ENCODE measurements at regions not wholly inside any gene's neighbourhood (a gene's known extent, or its start where the extent isn't known, plus 50 kb on each side); places are given as distances from the start of the nearest gene placed in this dataset.

- H3K9me2 ChIP-seq (replicated peaks; ENCODE audit: control insufficient read depth, low read length) = no peaks in the 10 kb centered on the region
- H3K9me3 ChIP-seq (ENCODE audit: control insufficient read depth, insufficient read depth, low read length) = no peaks in the 10 kb centered on the region
- no peaks in the 10 kb centered on the region for H3K4me1 ChIP-seq (ENCODE audit: control insufficient read depth, low read length)
- H3K36me3 ChIP-seq (ENCODE audit: control insufficient read depth, low read length) = no peaks in the 10 kb centered on the region
- no peak overlapping the region for H3K27ac ChIP-seq (ENCODE audit: low read depth, low read length)
- H4K20me1 ChIP-seq (ENCODE audit: control insufficient read depth, insufficient read depth, low read depth, low read length) = no peaks in the 10 kb centered on the region
- no peak overlapping the region for H3K4me3 ChIP-seq (ENCODE audit: low read length)
- TF ChIP-seq EZH2phosphoT487 (IDR thresholded peaks at IDR 0.05; ENCODE audit: borderline replicate concordance, low read length) (no peak), CTCF (IDR thresholded peaks at IDR 0.05; ENCODE audit: low read depth, low read length, poor library complexity, severe bottlenecking) (no peak)
- no peaks in the 10 kb centered on the region for H3F3A ChIP-seq (ENCODE audit: control insufficient read depth, insufficient read depth)
- no peak overlapping the region for H3K4me2 ChIP-seq (ENCODE audit: low read length)
- no peaks in the 10 kb centered on the region for H3K79me2 ChIP-seq (ENCODE audit: control insufficient read depth, low read length)
- H3K27me3 ChIP-seq (ENCODE audit: control insufficient read depth, low read length) = no peaks in the 10 kb centered on the region
Observed at GRCh38 chr2:80894486-80894885, 589.9 kb upstream of the LRRTM1 start.

- Histone ChIP-seq H3K79me2 (ENCODE audit: control insufficient read depth, low read length) (no peaks in the 10 kb centered on the region), H3K36me3 (ENCODE audit: control insufficient read depth, low read length) (no peaks in the 10 kb centered on the region), H3K9me2 (replicated peaks; ENCODE audit: control insufficient read depth, low read length) (no peaks in the 10 kb centered on the region), H3F3A (ENCODE audit: control insufficient read depth, insufficient read depth) (no peaks in the 10 kb centered on the region), H3K9me3 (ENCODE audit: control insufficient read depth, insufficient read depth, low read length) (no peaks in the 10 kb centered on the region), H3K4me3 (ENCODE audit: low read length) (no peak overlapping the region), H4K20me1 (ENCODE audit: control insufficient read depth, insufficient read depth, low read depth, low read length) (no peaks in the 10 kb centered on the region), H3K4me2 (ENCODE audit: low read length) (no peak overlapping the region), H3K4me1 (ENCODE audit: control insufficient read depth, low read length) (no peaks in the 10 kb centered on the region), H3K27me3 (ENCODE audit: control insufficient read depth, low read length) (no peaks in the 10 kb centered on the region), H3K27ac (ENCODE audit: low read depth, low read length) (no peak overlapping the region)
- TF ChIP-seq EZH2phosphoT487 (IDR thresholded peaks at IDR 0.05; ENCODE audit: borderline replicate concordance, low read length) (no peak), CTCF (IDR thresholded peaks at IDR 0.05; ENCODE audit: low read depth, low read length, poor library complexity, severe bottlenecking) (no peak)
Observed at GRCh38 chr2:80893711-80894110, 589.2 kb upstream of the LRRTM1 start.

GRCh38 chr2:80889009-80889408 lies 584.5 kb upstream of the LRRTM1 start:
- no peak for TF ChIP-seq EZH2phosphoT487 (IDR thresholded peaks at IDR 0.05; ENCODE audit: borderline replicate concordance, low read length)
- no peak for TF ChIP-seq CTCF (IDR thresholded peaks at IDR 0.05; ENCODE audit: low read depth, low read length, poor library complexity, severe bottlenecking)
- no peaks in the 10 kb centered on the region for H3K4me1 ChIP-seq (ENCODE audit: control insufficient read depth, low read length)
- H3K27me3 ChIP-seq (ENCODE audit: control insufficient read depth, low read length) = no peaks in the 10 kb centered on the region

More at GRCh38 chr2:80889009-80889408, 584.5 kb upstream of the LRRTM1 start:
- H3K79me2 ChIP-seq (ENCODE audit: control insufficient read depth, low read length) = no peaks in the 10 kb centered on the region
- no peak overlapping the region for H3K4me2 ChIP-seq (ENCODE audit: low read length)
- H3F3A ChIP-seq (ENCODE audit: control insufficient read depth, insufficient read depth) = no peaks in the 10 kb centered on the region
- H3K27ac ChIP-seq (ENCODE audit: low read depth, low read length) = no peak overlapping the region
- no peaks in the 10 kb centered on the region for H4K20me1 ChIP-seq (ENCODE audit: control insufficient read depth, insufficient read depth, low read depth, low read length)
- no peaks in the 10 kb centered on the region for H3K9me3 ChIP-seq (ENCODE audit: control insufficient read depth, insufficient read depth, low read length)
- no peaks in the 10 kb centered on the region for H3K36me3 ChIP-seq (ENCODE audit: control insufficient read depth, low read length)
- H3K9me2 ChIP-seq (replicated peaks; ENCODE audit: control insufficient read depth, low read length) = no peaks in the 10 kb centered on the region
- no peak overlapping the region for H3K4me3 ChIP-seq (ENCODE audit: low read length)

Data from DOHH2 (cell line).